Cardiac fibroblast (primary cell): ENCODE measurements at regions not wholly inside any gene's neighbourhood (a gene's known extent, or its start where the extent isn't known, plus 50 kb on each side); places are given as distances from the start of the nearest gene placed in this dataset.

Experiments used
- DNase-seq, 2 donors: peaks; one replicate each; pipeline versions ENCODE4 v3.0.0 to v3.0.0-alpha.2; 2010; ENCODE audit warnings: low read depth in 2 of 2
- H3K4me3 ChIP-seq, 2 donors: replicated peaks in 1 of 2; 1 replicate in 1 of 2; 2 replicates in 1 of 2; pipeline ENCODE4 v1.5.1; 2011; ENCODE audit warnings: low read depth in 2 of 2, low read length in 2 of 2, mild to moderate bottlenecking in 2 of 2, moderate library complexity in 1 of 2
- CTCF ChIP-seq: IDR thresholded peaks from one replicate; pipeline ENCODE4 v1.5.1; 2011; ENCODE audit warnings: low read depth, mild to moderate bottlenecking, low read length, inconsistent platforms

- no peak for TF ChIP-seq CTCF
- no peak overlapping the region for H3K4me3 ChIP-seq
- DNase-seq: no peak
Measured at GRCh38 chr1:5596651-5597050, 395.6 kb downstream of the NPHP4 start.

- TF ChIP-seq CTCF: no peak
- no peak for DNase-seq
- no peak overlapping the region for H3K4me3 ChIP-seq
Measured at GRCh38 chr1:5595531-5596170, 396.6 kb downstream of the NPHP4 start.

GRCh38 chr1:5594056-5594956, 397.9 kb downstream of the NPHP4 start:
- no peak for DNase-seq
- H3K4me3 ChIP-seq: no peak overlapping the region
- no peak for TF ChIP-seq CTCF

GRCh38 chr1:5590717-5591116, 401.5 kb downstream of the NPHP4 start:
- no peak overlapping the region for H3K4me3 ChIP-seq
- DNase-seq: no peak
- no peak for TF ChIP-seq CTCF

GRCh38 chr1:5586629-5587028, 405.6 kb downstream of the NPHP4 start:
- H3K4me3 ChIP-seq: no peak overlapping the region
- DNase-seq: no peak
- no peak for TF ChIP-seq CTCF

- no peak for DNase-seq
- no peak overlapping the region for H3K4me3 ChIP-seq
Measured at GRCh38 chr1:5585256-5585655, 407.0 kb downstream of the NPHP4 start.

More at GRCh38 chr1:5585256-5585655, 407.0 kb downstream of the NPHP4 start:
- TF ChIP-seq CTCF: no peak
